ENCODE measurements at regions not wholly inside any gene's neighbourhood (a gene's known extent, or its start where the extent isn't known, plus 50 kb on each side); places are given as distances from the start of the nearest gene placed in this dataset.
"Not testable (repeated sequence)": the region's sequence is repeated elsewhere in the genome, so short reads cannot be mapped to it uniquely, and the experiment has no call there.

DNA sequence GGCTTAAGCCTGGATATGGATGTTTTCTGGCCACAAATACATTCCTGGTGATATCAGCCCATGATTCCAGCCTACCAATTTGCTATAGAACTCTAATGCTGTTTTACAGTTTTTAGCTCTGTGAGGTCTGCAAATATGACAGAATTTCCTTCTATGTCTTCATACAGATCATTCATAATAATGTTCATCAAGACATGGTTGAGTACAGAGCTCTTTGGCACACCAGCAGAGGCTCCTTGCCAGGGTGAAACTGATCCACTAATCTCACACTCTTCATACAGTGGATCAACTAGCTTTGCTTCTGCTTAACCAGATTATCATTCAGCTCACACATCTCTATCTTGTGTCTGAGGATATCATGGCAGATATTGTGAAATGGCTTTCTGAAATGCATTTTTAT lies 672.1 kb downstream of the STK39 start:
- no peak for DNase-seq

DNA sequence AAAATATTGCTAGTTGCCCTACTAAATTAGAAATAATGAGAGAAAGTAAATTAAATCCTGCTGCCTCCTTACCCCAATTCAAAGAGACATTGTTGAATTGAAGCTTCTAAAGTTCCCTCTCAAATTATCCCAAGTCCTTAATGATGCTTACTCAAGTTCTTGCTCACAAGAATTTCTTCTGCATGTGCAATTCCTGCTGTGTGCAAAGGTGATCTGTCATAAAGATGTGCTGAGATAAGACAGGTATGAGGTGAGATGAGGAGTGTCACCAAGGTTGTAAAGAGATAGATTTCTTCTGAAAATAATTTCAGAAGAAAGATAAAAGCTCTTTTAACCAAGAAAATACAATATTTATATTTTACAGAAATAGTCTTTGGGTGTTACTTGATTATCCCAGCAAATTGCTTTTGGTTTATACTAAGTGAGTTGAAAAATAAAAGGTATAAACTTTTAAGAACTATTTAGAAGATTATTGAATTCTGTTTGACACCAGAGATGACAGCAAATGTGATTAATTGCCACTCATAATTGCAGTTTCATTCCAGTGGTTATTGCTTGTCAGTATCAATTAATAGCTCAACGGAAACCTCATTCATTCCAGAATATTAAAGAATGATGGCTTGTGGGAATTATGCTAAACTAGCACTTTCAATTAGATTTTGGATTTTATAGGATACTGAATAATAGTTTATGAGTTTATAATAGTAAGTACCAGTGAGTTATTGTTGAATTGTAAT lies 674.3 kb downstream of the STK39 start:
- DNase-seq = no peak

DNA sequence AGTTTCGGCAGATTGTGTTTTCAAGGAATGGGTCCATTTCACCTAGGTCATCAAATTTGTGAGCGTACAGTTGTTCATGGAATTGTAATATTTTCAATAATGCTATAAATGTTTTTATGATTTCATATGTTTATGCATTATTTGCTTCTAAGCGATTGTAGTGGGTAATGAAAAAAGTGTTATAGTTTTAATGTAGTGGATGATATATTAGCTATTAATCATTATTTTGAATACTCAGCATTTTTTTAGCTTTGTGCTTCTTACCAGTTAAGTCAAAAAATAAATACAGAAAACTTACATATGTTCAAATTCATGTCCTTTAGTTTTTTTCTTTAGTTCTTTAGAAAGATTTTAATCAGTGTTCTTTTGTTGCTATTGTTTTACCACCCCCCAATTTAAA lies 677.0 kb downstream of the STK39 start:
- no peak for DNase-seq

- DNase-seq = not testable (repeated sequence)
Observed at GRCh38 chr2:167563885-167564619, 675.8 kb downstream of the XIRP2 start.

DNA sequence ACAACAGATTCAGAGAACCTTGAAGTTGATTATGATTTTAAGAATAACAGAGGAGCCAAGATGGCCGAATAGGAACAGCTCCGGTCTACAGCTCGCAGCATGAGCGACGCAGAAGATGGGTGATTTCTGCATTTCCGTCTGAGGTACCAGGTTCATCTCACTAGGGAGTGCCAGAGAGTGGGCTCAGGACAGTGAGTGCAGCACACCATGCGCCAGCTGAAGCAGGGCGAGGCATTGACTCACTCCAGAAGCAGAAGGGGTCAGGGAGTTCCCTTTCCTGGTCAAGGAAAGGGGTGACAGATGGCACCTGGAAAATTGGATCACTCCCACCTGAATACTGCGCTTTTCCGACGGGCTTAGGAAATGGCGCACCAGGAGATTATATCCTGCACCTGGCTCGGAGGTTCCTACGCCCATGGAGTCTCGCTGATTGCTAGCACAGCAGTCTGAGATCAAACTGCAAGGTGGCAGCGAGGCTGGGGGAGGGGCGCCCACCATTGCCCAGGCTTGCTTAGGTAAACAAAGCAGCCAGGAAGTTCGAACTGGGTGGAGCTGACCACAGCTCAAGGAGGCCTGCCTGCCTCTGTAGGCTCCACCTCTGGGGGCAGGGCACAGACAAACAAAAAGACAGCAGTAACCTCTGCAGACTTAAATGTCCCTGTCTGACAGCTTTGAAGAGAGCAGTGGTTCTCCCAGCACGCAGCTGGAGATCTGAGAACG lies 670.2 kb downstream of the XIRP2 start:
- DNase-seq = not testable (repeated sequence)

DNA sequence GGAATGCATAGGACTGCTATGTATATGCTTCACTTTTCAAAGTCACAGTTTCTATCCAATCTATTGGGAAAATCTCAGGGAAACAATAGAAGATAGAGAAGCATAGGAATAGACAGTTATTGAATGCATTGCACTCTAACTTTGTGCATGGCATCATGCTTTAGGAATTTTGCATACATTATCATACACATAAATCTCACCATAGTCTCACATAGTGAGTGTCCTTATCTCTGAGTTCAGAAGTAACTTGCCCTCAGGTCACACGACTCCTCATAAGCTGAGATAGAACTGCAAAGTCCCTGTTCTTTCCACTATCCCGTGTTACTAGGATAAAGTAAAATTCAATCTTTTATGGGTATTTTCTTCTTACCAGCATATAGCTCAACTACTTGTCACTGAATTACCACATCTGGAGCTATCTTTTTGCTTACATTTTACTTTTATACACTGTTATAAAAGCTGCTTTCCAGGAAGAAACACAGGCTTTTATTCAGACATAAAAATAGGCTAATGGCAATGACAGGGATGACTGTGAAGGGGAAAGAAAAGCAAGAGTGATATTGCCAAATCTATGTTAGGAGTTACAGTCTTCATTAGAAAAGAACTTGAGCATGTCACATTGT lies 666.9 kb downstream of the XIRP2 start:
- DNase-seq = no peak

DNA sequence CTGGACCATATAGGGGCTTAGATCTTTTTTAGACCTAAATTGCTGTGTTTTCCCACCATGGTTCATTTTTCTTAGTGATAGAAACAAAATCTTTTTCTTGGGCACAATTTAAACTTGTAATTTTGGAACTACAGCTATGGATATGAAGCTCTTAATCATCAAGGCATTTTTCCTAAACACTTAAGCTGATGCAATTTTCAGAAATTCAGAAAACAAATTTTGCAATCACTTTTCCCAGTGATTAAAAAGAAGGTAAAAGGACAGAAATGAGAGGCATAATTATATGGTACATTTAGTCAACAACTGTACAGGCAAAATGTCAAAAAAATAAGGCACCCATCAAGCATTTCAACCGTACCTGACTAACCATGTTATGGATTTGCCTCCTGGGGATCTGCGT lies 665.4 kb downstream of the XIRP2 start:
- no peak for DNase-seq

DNA sequence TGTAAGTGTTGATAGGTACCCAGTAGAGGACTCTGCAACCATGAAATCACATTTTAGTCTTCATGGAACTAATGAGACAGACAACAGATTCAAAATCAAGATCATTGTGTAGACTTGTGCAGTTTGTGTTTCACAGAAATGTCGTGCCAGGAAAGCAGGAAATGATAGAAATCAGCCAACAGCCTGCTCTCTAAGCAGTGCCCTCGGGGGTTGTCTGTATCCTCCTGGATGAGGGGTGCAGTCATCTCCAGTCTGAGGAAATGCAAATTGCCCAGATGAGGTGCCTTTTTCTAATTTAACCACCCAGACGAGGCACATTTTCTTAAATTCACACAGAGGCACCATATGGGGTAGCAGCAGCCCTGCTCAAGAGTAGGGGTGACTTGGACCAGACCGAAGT lies 663.1 kb downstream of the XIRP2 start:
- DNase-seq = no peak

GRCh38 chr2:167550448-167550847 lies 662.2 kb downstream of the XIRP2 start:
- DNase-seq = no peak

DNA sequence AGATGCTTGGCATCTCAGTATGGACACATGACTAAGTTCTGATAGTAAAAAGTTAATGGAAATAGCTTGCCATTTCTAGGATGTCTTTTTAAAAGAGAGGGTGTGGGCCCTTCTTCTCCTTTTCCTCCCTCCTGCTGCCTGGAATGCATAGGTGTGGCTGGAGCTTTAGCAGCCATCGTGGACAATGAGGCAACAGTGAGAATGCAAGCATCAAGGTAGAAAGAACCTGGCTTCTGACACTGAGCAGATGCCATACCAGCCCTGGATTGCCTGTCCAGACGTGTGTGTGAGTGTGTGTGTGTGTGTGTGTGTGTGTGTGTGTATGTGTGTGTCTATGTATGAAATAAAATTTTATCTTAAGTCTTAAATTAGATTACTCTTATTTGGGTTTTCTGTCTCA lies 660.1 kb downstream of the XIRP2 start:
- DNase-seq = no peak

DNA sequence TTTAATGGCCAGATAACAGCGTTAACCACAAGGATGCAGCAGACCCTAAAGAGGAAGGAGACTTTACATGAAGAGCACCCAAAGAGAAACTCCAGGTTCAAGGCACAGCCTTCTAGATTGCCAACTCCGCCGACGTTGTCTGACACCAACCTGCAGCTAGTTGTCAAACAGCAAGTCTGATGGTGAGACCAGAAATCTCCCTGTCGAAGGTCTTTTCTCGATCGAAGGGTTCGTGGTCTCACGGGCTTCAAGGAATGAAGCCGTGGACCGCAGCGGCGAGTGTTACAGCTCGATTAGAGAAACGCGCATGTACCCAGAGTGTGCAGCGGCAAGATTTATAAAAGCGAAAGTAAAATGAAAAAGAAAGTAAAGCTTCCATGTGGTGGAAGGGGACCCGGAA lies 656.3 kb downstream of the XIRP2 start:
- no peak for DNase-seq

- no peak for DNase-seq
Observed at GRCh38 chr2:167543721-167544120, 655.4 kb downstream of the XIRP2 start.

DNA sequence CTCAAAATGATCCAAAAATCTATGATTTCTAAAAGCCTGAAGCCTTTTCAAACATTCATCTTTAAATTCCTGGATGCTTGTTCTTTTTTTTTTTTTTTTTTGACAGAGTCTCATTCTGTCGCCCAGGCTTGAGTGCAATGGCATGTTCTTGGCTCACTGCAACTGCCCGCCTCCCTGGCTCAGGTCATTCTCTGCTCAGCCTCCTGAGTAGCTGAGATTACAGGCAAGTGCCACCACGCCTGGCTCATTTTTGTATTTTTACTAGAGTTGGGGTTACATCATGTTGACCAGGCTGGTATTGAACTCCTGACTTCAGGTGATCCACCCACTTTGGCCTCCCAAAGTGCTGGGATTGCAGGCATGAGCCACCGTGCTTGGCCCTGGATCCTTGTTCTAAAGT lies 649.5 kb downstream of the XIRP2 start:
- DNase-seq = no peak

DNA sequence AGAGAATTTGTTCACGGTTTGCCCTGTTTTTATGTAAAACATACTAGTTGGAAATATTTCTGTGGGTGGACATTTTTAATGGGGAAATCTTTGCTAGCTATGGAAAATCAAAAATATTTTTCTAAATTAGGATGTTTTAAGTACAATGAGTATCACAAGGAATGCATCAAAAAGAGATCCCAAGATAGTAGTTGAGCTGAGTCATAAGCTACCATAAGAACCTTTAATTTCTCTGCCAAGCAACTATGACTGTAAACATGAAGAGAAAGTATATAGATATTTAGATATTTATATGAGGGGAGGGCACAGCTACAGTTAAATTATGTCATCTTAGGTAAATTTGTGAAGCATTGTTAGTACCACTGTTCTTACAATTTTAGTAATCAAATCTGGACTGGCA lies 646.2 kb downstream of the XIRP2 start:
- no peak for DNase-seq

DNA sequence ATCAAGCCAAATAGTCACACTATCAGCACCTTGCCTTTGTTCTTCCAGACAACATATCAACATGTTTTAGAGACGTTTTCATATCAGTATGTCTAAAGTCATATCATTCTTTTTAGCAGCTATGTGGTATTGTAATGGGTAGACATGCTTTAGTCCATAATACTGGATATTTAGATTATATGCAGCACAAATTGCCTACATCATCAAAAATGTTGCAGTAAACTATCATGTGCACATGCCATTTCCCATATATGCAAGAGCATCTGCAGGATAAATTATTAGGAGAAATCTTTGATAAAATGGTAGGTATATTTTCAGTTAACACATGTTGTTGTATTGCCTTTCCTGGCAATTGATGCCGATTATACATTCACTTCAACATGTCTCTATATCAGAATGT lies 636.5 kb downstream of the XIRP2 start:
- DNase-seq = no peak

- no peak for DNase-seq
Observed at GRCh38 chr2:167510071-167510759, 621.9 kb downstream of the XIRP2 start.

DNA sequence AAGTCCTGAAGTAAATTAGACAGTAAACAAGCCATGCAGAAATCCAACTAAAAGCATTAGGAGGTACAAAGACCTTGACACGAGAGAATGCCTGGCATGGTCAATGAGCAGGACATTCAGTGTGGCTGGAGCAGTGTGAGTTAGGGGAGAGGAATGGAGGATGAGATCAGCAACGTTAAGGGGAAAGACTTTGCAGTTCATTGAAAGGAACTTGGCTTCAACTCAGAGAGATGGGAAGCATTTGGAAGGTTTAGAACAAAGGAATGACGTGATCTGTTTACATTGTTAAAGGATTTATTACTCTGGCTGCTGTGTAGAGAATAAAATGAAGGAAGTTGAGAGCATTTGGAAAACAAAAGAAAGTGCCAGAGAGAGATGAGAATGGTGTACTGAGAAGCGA lies 621.3 kb downstream of the XIRP2 start:
- no peak for DNase-seq

DNA sequence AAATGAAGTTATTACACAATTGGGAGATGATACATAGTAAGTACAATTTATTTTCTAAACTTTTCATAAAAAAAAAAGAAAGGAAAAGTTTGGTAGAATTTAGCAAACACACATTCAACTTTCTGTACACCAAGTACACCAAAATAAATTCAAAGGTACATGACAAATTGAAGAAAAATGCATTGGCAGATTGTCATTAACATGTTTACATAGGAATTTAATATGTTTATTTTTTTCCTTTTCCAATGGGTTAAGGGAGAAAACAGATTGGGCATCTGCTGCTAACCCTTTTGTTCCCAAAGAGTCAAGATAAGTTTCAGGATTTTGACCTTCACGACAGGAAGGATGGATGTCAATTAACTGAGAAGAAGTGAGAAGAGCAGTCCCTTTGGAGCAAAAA lies 620.4 kb downstream of the XIRP2 start:
- DNase-seq = no peak

DNA sequence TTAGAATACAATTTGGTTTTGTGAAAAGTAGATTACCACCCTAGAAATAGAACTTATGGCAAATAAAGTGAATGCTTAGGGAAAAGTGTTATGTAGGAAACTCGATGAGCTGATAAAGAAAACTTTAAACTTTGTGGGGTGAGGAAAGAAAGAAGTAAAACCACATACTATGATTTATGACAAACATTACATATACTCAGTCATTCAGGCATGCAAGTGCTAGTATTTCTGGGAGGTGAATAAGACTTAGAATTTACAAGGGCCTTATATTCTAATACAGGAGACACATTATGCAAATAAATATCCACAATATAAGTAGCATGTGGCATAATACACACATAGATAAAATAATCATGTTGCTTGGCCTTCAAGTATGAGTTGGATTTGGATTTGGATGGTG lies 618.1 kb downstream of the XIRP2 start:
- no peak for DNase-seq

- DNase-seq = no peak
Observed at GRCh38 chr2:167504695-167505094, 616.4 kb downstream of the XIRP2 start.

DNA sequence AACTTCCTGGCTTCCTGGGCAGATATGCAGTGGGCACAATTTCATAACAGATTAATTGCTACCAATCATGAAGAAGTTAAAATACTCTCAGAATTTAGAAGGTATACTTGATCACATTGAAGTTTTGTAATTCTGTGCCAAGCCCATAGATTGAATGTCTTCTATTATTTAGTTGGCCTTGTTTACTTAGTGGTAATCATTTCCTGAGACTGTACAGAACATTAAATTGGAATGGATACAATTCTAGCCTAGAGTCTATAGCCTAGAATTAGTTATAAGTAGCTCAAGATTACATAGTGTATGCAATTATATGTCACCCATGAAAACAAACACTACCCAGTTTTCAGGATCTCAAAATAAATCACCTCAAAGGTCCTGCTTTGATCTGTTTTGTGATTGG lies 615.8 kb downstream of the XIRP2 start:
- DNase-seq = no peak

DNA sequence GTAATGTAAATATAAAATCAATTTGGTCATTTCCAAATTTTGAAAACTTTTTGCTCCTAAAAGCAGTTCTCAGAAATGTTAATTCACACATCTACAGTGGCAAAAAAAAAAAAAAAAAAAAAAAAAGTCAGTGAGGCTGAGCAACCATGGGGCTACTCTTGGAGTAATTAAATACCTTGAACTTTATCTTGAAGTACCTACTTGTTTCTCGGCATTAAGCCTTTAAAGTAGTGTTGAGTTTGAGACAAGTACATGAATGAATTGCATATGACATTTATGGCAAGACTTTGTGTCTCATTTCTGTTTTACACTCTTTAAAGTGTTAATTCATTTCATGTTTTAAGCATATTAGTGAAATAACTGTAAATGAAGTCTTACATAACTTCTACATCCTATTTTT lies 613.3 kb downstream of the XIRP2 start:
- DNase-seq = no peak

All from occipital lobe (tissue), 1 donor.